ENCODE measurements at regions not wholly inside any gene's neighbourhood (a gene's known extent, or its start where the extent isn't known, plus 50 kb on each side); places are given as distances from the start of the nearest gene placed in this dataset.

DNA sequence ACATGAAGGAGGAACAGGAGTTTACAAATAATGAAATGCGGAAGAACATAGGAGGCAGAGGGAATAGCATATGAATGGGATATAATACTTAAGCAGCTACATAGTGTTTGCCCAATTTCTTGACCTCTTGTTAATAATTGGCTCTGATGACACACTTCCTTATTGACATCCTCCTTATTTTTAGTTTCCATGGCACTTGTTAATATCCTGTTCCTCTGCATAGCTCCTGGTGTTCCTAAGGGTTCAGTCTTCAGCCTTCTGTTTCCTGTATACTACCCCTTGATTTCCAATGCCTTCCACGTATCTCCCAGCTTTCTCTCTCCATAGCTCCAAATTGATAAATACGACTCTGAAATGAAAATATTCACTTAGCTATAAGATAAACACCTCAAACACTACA is 663.8 kb upstream of the API5 start:
- no peak overlapping the region for H3K9ac ChIP-seq (replicated peaks; ENCODE audit: extremely low read depth, insufficient read depth, low read length)
- no peaks in the 10 kb centered on the region for H3K9me1 ChIP-seq (replicated peaks; ENCODE audit: control insufficient read depth, extremely low read depth, insufficient read depth, low read length)
- no peaks in the 10 kb centered on the region for H3K9me3 ChIP-seq (replicated peaks; ENCODE audit: control insufficient read depth, insufficient read depth, low read length)
- ChIA-PET CTCF (no interaction called here), POLR2A (no interaction called here)
- no peak overlapping the region for H3K27ac ChIP-seq (ENCODE audit: insufficient read depth, low read depth, low read length)
- no TSS peak for BruUV-seq (replicated peaks)
- H3K79me2 ChIP-seq (ENCODE audit: control insufficient read depth, insufficient read depth, low read length), result no peaks in the 10 kb centered on the region
- intact Hi-C loops (cut with micrococcal nuclease) (no loop called here), dilution Hi-C loops (cut with MboI; ENCODE audit: extremely low pct_ligation_motif_present, low sequenced_read_pairs) (no loop called here)
- H3K36me3 ChIP-seq (ENCODE audit: control insufficient read depth in 2 of 2, extremely low read depth in 1 of 2, insufficient read depth in 2 of 2, low read length in 2 of 2), result no peaks in the 10 kb centered on the region
- TF ChIP-seq EZH2 (IDR thresholded peaks at IDR 0.05; ENCODE audit: borderline replicate concordance, low read depth, low read length, severe bottlenecking) (no peak), JUN (IDR thresholded peaks at IDR 0.05; ENCODE audit: borderline replicate concordance, insufficient read depth, insufficient read length, low read depth) (peak; percentile 43)
- TF ChIP-seq, protein P1, sequence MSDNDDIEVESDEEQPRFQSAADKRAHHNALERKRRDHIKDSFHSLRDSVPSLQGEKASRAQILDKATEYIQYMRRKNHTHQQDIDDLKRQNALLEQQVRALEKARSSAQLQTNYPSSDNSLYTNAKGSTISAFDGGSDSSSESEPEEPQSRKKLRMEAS (IDR thresholded peaks at IDR 0.05; ENCODE audit: insufficient read depth, insufficient read length), result no peak
- TF ChIP-seq, protein P2, sequence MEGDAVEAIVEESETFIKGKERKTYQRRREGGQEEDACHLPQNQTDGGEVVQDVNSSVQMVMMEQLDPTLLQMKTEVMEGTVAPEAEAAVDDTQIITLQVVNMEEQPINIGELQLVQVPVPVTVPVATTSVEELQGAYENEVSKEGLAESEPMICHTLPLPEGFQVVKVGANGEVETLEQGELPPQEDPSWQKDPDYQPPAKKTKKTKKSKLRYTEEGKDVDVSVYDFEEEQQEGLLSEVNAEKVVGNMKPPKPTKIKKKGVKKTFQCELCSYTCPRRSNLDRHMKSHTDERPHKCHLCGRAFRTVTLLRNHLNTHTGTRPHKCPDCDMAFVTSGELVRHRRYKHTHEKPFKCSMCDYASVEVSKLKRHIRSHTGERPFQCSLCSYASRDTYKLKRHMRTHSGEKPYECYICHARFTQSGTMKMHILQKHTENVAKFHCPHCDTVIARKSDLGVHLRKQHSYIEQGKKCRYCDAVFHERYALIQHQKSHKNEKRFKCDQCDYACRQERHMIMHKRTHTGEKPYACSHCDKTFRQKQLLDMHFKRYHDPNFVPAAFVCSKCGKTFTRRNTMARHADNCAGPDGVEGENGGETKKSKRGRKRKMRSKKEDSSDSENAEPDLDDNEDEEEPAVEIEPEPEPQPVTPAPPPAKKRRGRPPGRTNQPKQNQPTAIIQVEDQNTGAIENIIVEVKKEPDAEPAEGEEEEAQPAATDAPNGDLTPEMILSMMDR (IDR thresholded peaks at IDR 0.05; ENCODE audit: extremely low read depth in 1 of 2, insufficient read depth in 1 of 2, low read depth in 1 of 2, low read length in 2 of 2), result no peak
- H4K20me1 ChIP-seq (replicated peaks; ENCODE audit: control insufficient read depth, extremely low read depth, insufficient read depth, low read length), result no peaks in the 10 kb centered on the region
- no peaks in the 10 kb centered on the region for H3K4me1 ChIP-seq (ENCODE audit: control insufficient read depth, extremely low read depth, insufficient read depth, low read length)
- H3K4me3 ChIP-seq (replicated peaks in 1 of 3; ENCODE audit: insufficient read depth in 1 of 3, low read depth in 1 of 3, low read length in 3 of 3), result no peak overlapping the region
- FAIRE-seq (no peak), DNase-seq (ENCODE audit: low read depth, low spot score) (peak; percentile 22)
- no peak overlapping the region for H2AFZ ChIP-seq (ENCODE audit: low read depth, low read length)
- no peak overlapping the region for H3K4me2 ChIP-seq (ENCODE audit: insufficient read depth, low read length)
- H3K27me3 ChIP-seq (ENCODE audit: control insufficient read depth in 2 of 2, insufficient read depth in 2 of 2, low read length in 2 of 2), result no peaks in the 10 kb centered on the region

DNA sequence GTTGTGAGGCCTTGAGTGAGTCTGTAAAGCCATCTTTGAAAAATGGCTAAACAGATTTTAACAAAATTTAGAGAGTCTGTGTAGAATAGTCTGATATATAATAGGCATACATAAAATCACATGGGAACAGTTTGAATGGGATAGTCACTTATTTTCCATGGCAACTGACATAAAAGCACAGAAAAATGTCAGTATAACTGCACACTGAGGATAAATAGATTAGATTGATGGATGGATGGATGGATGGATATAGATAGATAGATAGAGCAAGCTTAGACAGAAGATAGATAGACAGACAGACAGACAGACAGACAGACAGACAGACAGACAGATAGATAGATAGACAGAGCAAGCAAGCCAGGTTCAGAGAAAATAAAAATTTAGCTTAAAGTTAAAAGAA is 660.2 kb upstream of the API5 start:
- dilution Hi-C loops (cut with MboI; ENCODE audit: extremely low pct_ligation_motif_present, low sequenced_read_pairs), result no loop called here
- no peaks in the 10 kb centered on the region for H3K36me3 ChIP-seq (ENCODE audit: control insufficient read depth in 2 of 2, extremely low read depth in 1 of 2, insufficient read depth in 2 of 2, low read length in 2 of 2)
- FAIRE-seq, result no peak
- intact Hi-C loops (cut with micrococcal nuclease), result no loop called here
- H3K27me3 ChIP-seq (ENCODE audit: control insufficient read depth in 2 of 2, insufficient read depth in 2 of 2, low read length in 2 of 2), result no peaks in the 10 kb centered on the region
- BruUV-seq (replicated peaks), result no TSS peak
- no peaks in the 10 kb centered on the region for H3K4me1 ChIP-seq (ENCODE audit: control insufficient read depth, extremely low read depth, insufficient read depth, low read length)
- H3K4me2 ChIP-seq (ENCODE audit: insufficient read depth, low read length), result no peak overlapping the region
- H2AFZ ChIP-seq (ENCODE audit: low read depth, low read length), result no peak overlapping the region
- ChIA-PET CTCF (no interaction called here), POLR2A (no interaction called here)
- no peaks in the 10 kb centered on the region for H3K9me3 ChIP-seq (replicated peaks; ENCODE audit: control insufficient read depth, insufficient read depth, low read length)
- no peak for TF ChIP-seq JUN (IDR thresholded peaks at IDR 0.05; ENCODE audit: borderline replicate concordance, insufficient read depth, insufficient read length, low read depth)
- no peak for TF ChIP-seq MYC (IDR thresholded peaks at IDR 0.05; ENCODE audit: low read depth, low read length)
- TF ChIP-seq GATA2 (IDR thresholded peaks at IDR 0.05; ENCODE audit: insufficient read depth, insufficient read length, low read depth, low read length), result no peak
- no peak for TF ChIP-seq POLR2AphosphoS5 (IDR thresholded peaks at IDR 0.05; ENCODE audit: insufficient read depth, low read depth, low read length)
- TF ChIP-seq, protein P2 (IDR thresholded peaks at IDR 0.05; ENCODE audit: extremely low read depth in 1 of 2, insufficient read depth in 1 of 2, low read depth in 1 of 2, low read length in 2 of 2), result no peak
- TF ChIP-seq POLR2A (IDR thresholded peaks at IDR 0.05; ENCODE audit: low read depth, low read length), result no peak
- H4K20me1 ChIP-seq (replicated peaks; ENCODE audit: control insufficient read depth, extremely low read depth, insufficient read depth, low read length), result no peaks in the 10 kb centered on the region
- DNase-seq (ENCODE audit: low read depth, low spot score), result no peak
- no peak overlapping the region for H3K4me3 ChIP-seq (replicated peaks in 1 of 3; ENCODE audit: insufficient read depth in 1 of 3, low read depth in 1 of 3, low read length in 3 of 3)
- no peaks in the 10 kb centered on the region for H3K9me1 ChIP-seq (replicated peaks; ENCODE audit: control insufficient read depth, extremely low read depth, insufficient read depth, low read length)
- H3K27ac ChIP-seq (ENCODE audit: insufficient read depth, low read depth, low read length), result no peak overlapping the region
- no peak overlapping the region for H3K9ac ChIP-seq (replicated peaks; ENCODE audit: extremely low read depth, insufficient read depth, low read length)
- H3K79me2 ChIP-seq (ENCODE audit: control insufficient read depth, insufficient read depth, low read length), result no peaks in the 10 kb centered on the region

Measured in endothelial cell of umbilical vein (primary cell).